ENCODE measurements at regions not wholly inside any gene's neighbourhood (a gene's known extent, or its start where the extent isn't known, plus 50 kb on each side); places are given as distances from the start of the nearest gene placed in this dataset.

GRCh38 chr6:14883921-14884320 lies 361.9 kb upstream of the JARID2 start:
- TF ChIP-seq CTCF (IDR thresholded peaks at IDR 0.05) (no peak), POLR2AphosphoS5 (IDR thresholded peaks at IDR 0.05) (no peak), POLR2A (IDR thresholded peaks at IDR 0.05) (no peak)

All from sigmoid colon (tissue), 4 donors.